Right lobe of liver (tissue), 4 donors: ENCODE measurements at regions not wholly inside any gene's neighbourhood (a gene's known extent, or its start where the extent isn't known, plus 50 kb on each side); places are given as distances from the start of the nearest gene placed in this dataset.
"Not testable (repeated sequence)": the region's sequence is repeated elsewhere in the genome, so short reads cannot be mapped to it uniquely, and the experiment has no call there.

Experiments
- CTCF ChIP-seq, 4 donors: fragments of 200-600 bp in 3 of 4; fragments of 450-650 bp in 1 of 4; IDR thresholded peaks; one replicate each; pipeline versions ENCODE4 v1.5.1 to v1.8.0; 2016 to 2022; ENCODE audit warnings: antibody characterized with exemption in 4 of 4, mild to moderate bottlenecking in 2 of 4
- POLR2A ChIP-seq: fragments of 450-650 bp; IDR thresholded peaks from one replicate; pipeline ENCODE4 v1.6.1; 2017; ENCODE audit warnings: antibody characterized with exemption, mild to moderate bottlenecking
- donor health status: DM: no; HTN: no; CAD: no.
- donor health status: DM: no; HTN: no; CAD: no.
- donor health status: DM: no; HTN: yes; CAD: no.

- not testable (repeated sequence) for TF ChIP-seq POLR2A; CTCF (IDR thresholded peaks at IDR 0.05)
Measured at GRCh38 chr3:75883719-75884118, 98.4 kb upstream of the ZNF717 start.
